BJ (cell line): ENCODE measurements at regions not wholly inside any gene's neighbourhood (a gene's known extent, or its start where the extent isn't known, plus 50 kb on each side); places are given as distances from the start of the nearest gene placed in this dataset.

Experiments
- CTCF ChIA-PET: fragments of 350-600 bp; formaldehyde crosslinking; extraction: SDS; loops from one replicate; lab custom pipeline; 2021; ENCODE audit warnings: antibody characterized with exemption, inconsistent platforms; lab: Yijun Ruan, JAX
- POLR2A ChIA-PET: fragments of 300-600 bp; sonication (Branson Sonifier 250); formaldehyde crosslinking; extraction: SDS; loops from one replicate; lab custom pipeline; 2021; ENCODE audit warnings: antibody characterized with exemption; lab: Charles Lee
- DNase-seq: peaks from one replicate; pipeline ENCODE4 v3.0.0-alpha.2; 2011; ENCODE audit warnings: low read depth
- H3K27me3 ChIP-seq: 2 replicates; pipeline ENCODE4 v1.6.0; 2011; ENCODE audit warnings: low read length; ENCODE audit not compliant: control insufficient read depth, insufficient read depth
- H3K36me3 ChIP-seq: 2 replicates; pipeline ENCODE4 v1.5.1; 2011; ENCODE audit warnings: low read length; ENCODE audit not compliant: control insufficient read depth, insufficient read depth
- H3K4me3 ChIP-seq: 2 replicates; pipeline ENCODE4 v1.5.1; 2011; ENCODE audit warnings: low read depth, mild to moderate bottlenecking, control low read depth, low read length
- TF ChIP-seq, protein P1 (sequence below): IDR thresholded peaks from 2 replicates; pipeline ENCODE4 v1.5.1; 2011; ENCODE audit warnings: low read depth, mild to moderate bottlenecking, control low read depth, inconsistent platforms, low read length, moderate library complexity; ENCODE audit not compliant: insufficient read depth

- no peaks in the 10 kb centered on the region for H3K36me3 ChIP-seq
- TF ChIP-seq, protein P1, sequence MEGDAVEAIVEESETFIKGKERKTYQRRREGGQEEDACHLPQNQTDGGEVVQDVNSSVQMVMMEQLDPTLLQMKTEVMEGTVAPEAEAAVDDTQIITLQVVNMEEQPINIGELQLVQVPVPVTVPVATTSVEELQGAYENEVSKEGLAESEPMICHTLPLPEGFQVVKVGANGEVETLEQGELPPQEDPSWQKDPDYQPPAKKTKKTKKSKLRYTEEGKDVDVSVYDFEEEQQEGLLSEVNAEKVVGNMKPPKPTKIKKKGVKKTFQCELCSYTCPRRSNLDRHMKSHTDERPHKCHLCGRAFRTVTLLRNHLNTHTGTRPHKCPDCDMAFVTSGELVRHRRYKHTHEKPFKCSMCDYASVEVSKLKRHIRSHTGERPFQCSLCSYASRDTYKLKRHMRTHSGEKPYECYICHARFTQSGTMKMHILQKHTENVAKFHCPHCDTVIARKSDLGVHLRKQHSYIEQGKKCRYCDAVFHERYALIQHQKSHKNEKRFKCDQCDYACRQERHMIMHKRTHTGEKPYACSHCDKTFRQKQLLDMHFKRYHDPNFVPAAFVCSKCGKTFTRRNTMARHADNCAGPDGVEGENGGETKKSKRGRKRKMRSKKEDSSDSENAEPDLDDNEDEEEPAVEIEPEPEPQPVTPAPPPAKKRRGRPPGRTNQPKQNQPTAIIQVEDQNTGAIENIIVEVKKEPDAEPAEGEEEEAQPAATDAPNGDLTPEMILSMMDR: no peak
- ChIA-PET POLR2A (no interaction called here), CTCF (interaction anchor here (0.6 to 3.2 kb wide), 10 partner anchors 8 to 780 kb away, joined by 3 to 16 read pairs (median 6); no protein-coding TSS in a partner anchor)
- no peaks in the 10 kb centered on the region for H3K27me3 ChIP-seq
- no peak overlapping the region for H3K4me3 ChIP-seq
- no peak for DNase-seq
Observed at GRCh38 chr14:34302654-34303053, 159.4 kb downstream of the SPTSSA start.

GRCh38 chr14:34300882-34301734 lies 160.9 kb downstream of the SPTSSA start:
- no peak for DNase-seq
- Histone ChIP-seq H3K4me3 (no peak overlapping the region), H3K27me3 (no peaks in the 10 kb centered on the region), H3K36me3 (no peaks in the 10 kb centered on the region)
- POLR2A ChIA-PET: interaction anchor here (0.6 kb wide), 1 partner anchor 298 kb away, joined by 18 read pairs; no protein-coding TSS in a partner anchor
- CTCF ChIA-PET: interaction anchor here (0.6 to 3.2 kb wide), 30 partner anchors 10 to 1725 kb away, joined by 3 to 16 read pairs (median 5); no protein-coding TSS in a partner anchor
- TF ChIP-seq, protein P1: peak; percentile 55

GRCh38 chr14:34300330-34300729 lies 161.7 kb downstream of the SPTSSA start:
- no peak for DNase-seq
- no peaks in the 10 kb centered on the region for H3K27me3 ChIP-seq
- H3K36me3 ChIP-seq: no peaks in the 10 kb centered on the region
- ChIA-PET CTCF (interaction anchor here (0.6 to 3.2 kb wide), 17 partner anchors 9 to 1725 kb away, joined by 3 to 16 read pairs (median 6); no protein-coding TSS in a partner anchor), POLR2A (no interaction called here)
- TF ChIP-seq, protein P1: no peak
- H3K4me3 ChIP-seq: no peak overlapping the region

GRCh38 chr14:34299360-34299759 lies 162.7 kb downstream of the SPTSSA start:
- H3K36me3 ChIP-seq: no peaks in the 10 kb centered on the region
- no peak for DNase-seq
- no peak overlapping the region for H3K4me3 ChIP-seq
- H3K27me3 ChIP-seq: no peaks in the 10 kb centered on the region
- CTCF ChIA-PET: interaction anchor here (0.6 to 3.2 kb wide), 5 partner anchors 16 to 461 kb away, joined by 3 to 16 read pairs (median 5); no protein-coding TSS in a partner anchor
- POLR2A ChIA-PET: no interaction called here
- TF ChIP-seq, protein P1: no peak
